Activated CD4-positive, alpha-beta T cell treated with anti-CD3 and anti-CD28 coated beads for 36 hours (primary cell): ENCODE measurements at regions not wholly inside any gene's neighbourhood (a gene's known extent, or its start where the extent isn't known, plus 50 kb on each side); places are given as distances from the start of the nearest gene placed in this dataset.

Experiments used
- ATAC-seq: fragments of 200-7000 bp; cut with Tn5 transposase; one replicate; pipeline ENCODE4 v1.10.0; 2021; ENCODE audit warnings: mild to moderate bottlenecking, moderate library complexity
- CTCF ChIA-PET: fragments of 350-600 bp; sonication (Branson Sonifier 250); formaldehyde crosslinking; loops from one replicate; lab custom pipeline; 2021; ENCODE audit warnings: antibody characterized with exemption; lab: Charles Lee
- POLR2A ChIA-PET: fragments of 350-600 bp; sonication (Branson Sonifier 250); formaldehyde crosslinking; loops from one replicate; lab custom pipeline; 2021; ENCODE audit warnings: antibody characterized with exemption, inconsistent platforms; lab: Charles Lee
- DNase-seq: peaks from one replicate; pipeline ENCODE4 v3.0.0-alpha.2; 2020
- H3K27ac Mint-ChIP-seq: one replicate; pipeline ENCODE4 v1.8.0; 2021; ENCODE audit warnings: mixed read lengths
- H3K27me3 Mint-ChIP-seq: one replicate; pipeline ENCODE4 v1.8.0; 2021; ENCODE audit warnings: mixed read lengths
- H3K36me3 Mint-ChIP-seq: one replicate; pipeline ENCODE4 v1.8.0; 2021; ENCODE audit warnings: low read depth, mixed read lengths
- H3K4me1 Mint-ChIP-seq: one replicate; pipeline ENCODE4 v1.8.0; 2021; ENCODE audit warnings: mixed read lengths
- H3K4me3 Mint-ChIP-seq: one replicate; pipeline ENCODE4 v1.8.0; 2021; ENCODE audit warnings: mild to moderate bottlenecking, moderate library complexity, mixed read lengths
- H3K9me3 Mint-ChIP-seq: one replicate; pipeline ENCODE4 v1.8.0; 2021; ENCODE audit warnings: low read depth, mixed read lengths
- intact Hi-C, 2 experiments: fragments of 100-400 bp; cut with DNase I in 1 of 2; cut with micrococcal nuclease in 1 of 2; formaldehyde crosslinking; loops; one replicate each; pipeline versions ENCODE4 v1.14.2 to v1.15.1; 2022 to 2024; cut with DNase I, micrococcal nuclease

DNA sequence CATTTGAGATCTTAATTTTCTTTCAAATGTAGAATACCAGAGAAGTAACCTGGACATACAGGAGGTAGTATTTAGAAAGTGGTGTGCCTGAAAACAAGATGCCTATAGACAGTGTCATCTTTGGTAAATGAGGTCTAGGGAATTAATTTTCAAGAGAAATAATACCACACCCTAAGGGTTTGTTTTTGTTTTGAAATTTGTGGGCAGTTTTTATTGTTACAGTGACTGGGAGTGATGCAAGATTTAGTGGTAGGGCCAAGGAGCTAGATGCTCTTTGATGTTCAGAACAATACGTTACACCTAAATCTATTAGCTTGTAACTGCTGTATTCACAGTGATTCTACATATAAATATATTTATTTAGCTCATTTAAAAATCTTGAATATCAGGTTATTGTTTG, 856.5 kb upstream of the MAP3K7 start:
- no peak for DNase-seq

DNA sequence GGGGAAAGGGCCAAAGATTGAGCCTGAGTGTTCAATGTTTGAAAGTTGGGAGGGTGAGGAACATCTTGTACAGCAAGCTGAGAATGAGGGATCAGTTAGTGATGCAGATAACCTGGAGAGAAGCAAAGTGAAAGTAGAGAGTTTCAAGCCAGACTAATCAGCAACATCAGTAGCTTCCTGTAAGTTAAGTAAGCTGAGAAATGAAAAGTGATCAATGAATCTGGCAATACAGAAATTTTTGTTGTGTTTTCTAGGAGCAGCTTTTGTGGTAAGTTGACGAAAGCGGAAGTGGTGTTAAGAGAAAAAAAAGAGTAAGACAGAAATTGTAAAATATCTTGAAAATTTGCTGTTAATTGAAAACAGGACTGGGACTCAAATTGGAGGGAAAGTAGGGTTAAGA, 855.5 kb upstream of the MAP3K7 start:
- intact Hi-C loops, result no loop called here
- ChIA-PET CTCF (interaction anchor here (0.6 kb wide), 1 partner anchor 983 kb away, joined by 3 read pairs; no protein-coding TSS in a partner anchor), POLR2A (no interaction called here)
- DNase-seq (no peak), ATAC-seq (no peak)
- no peaks in the 10 kb centered on the region for H3K27me3 Mint-ChIP-seq
- H3K4me1 Mint-ChIP-seq, result no peaks in the 10 kb centered on the region
- H3K27ac Mint-ChIP-seq, result no peak overlapping the region
- no peaks in the 10 kb centered on the region for H3K36me3 Mint-ChIP-seq
- no peaks in the 10 kb centered on the region for H3K9me3 Mint-ChIP-seq
- H3K4me3 Mint-ChIP-seq, result no peak overlapping the region

More for the DNA sequence above, 856.5 kb upstream of the MAP3K7 start:
- ChIA-PET CTCF (no interaction called here), POLR2A (no interaction called here)
- Mint-ChIP-seq H3K27ac (no peak overlapping the region), H3K9me3 (no peaks in the 10 kb centered on the region), H3K4me1 (no peaks in the 10 kb centered on the region), H3K4me3 (no peak overlapping the region), H3K36me3 (no peaks in the 10 kb centered on the region), H3K27me3 (no peaks in the 10 kb centered on the region)
- intact Hi-C loops, result no loop called here
- ATAC-seq, result no peak

DNA sequence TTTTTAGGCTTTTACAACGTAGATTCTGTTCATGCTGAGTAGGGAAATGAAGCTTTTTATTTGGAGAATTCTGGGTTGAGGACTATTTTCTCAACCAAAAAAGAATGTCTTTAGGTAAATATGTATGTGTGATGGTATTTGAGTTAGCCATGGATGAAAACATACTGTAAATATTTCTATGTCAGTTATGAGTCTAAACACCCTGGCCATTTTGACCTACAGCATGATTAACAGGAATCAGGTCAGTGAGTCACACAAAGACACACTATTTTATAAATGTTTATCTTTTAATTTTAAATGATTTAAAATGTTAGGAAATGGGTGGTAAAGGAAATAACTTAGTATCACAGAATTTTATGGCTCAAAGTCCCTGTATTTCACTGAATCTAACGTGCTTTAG, 851.7 kb upstream of the MAP3K7 start:
- Mint-ChIP-seq H3K4me1 (no peaks in the 10 kb centered on the region), H3K36me3 (no peaks in the 10 kb centered on the region), H3K27me3 (no peaks in the 10 kb centered on the region), H3K4me3 (no peak overlapping the region), H3K9me3 (no peaks in the 10 kb centered on the region), H3K27ac (no peak overlapping the region)
- DNase-seq, result no peak
- ATAC-seq, result no peak
- ChIA-PET POLR2A (no interaction called here), CTCF (no interaction called here)
- intact Hi-C loops, result no loop called here

- H3K4me3 Mint-ChIP-seq, result no peak overlapping the region
- intact Hi-C loops, result no loop called here
- H3K4me1 Mint-ChIP-seq, result no peaks in the 10 kb centered on the region
- POLR2A ChIA-PET, result no interaction called here
- DNase-seq (no peak), ATAC-seq (no peak)
- H3K27me3 Mint-ChIP-seq, result no peaks in the 10 kb centered on the region
- no peaks in the 10 kb centered on the region for H3K9me3 Mint-ChIP-seq
- CTCF ChIA-PET, result no interaction called here
- no peak overlapping the region for H3K27ac Mint-ChIP-seq
- H3K36me3 Mint-ChIP-seq, result no peaks in the 10 kb centered on the region
Observed at GRCh38 chr6:91437315-91437729, 850.5 kb upstream of the MAP3K7 start.

GRCh38 chr6:91436448-91436847, 849.6 kb upstream of the MAP3K7 start:
- ATAC-seq (no peak), DNase-seq (no peak)
- Mint-ChIP-seq H3K4me1 (no peaks in the 10 kb centered on the region), H3K9me3 (no peaks in the 10 kb centered on the region), H3K36me3 (no peaks in the 10 kb centered on the region), H3K27ac (no peak overlapping the region), H3K4me3 (no peak overlapping the region), H3K27me3 (no peaks in the 10 kb centered on the region)
- ChIA-PET CTCF (no interaction called here), POLR2A (no interaction called here)
- intact Hi-C loops, result no loop called here

GRCh38 chr6:91435630-91436029, 848.8 kb upstream of the MAP3K7 start:
- Mint-ChIP-seq H3K9me3 (no peaks in the 10 kb centered on the region), H3K36me3 (no peaks in the 10 kb centered on the region), H3K27me3 (no peaks in the 10 kb centered on the region), H3K27ac (no peak overlapping the region), H3K4me1 (no peaks in the 10 kb centered on the region), H3K4me3 (no peak overlapping the region)
- ATAC-seq (no peak), DNase-seq (no peak)
- intact Hi-C loops, result no loop called here
- CTCF ChIA-PET, result no interaction called here
- POLR2A ChIA-PET, result no interaction called here

DNA sequence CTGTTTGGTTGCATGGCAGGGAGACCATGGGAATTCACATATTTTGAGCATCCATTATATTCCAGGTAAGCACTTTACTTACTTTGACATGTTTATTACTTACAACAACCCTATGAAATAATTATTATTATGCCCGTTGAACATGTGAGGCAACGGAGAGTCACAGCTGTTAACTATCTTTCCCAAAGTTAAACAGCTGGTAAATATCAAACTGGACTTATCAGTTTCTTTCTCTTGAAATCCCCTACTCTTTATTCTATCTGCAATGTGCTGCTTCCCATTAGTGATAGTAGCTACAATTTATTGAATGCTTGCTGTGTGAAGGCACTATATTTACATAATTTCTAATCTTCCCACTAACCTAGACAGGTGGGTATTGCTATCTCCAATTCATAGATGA, 847.7 kb upstream of the MAP3K7 start:
- no peak for ATAC-seq
- no peak overlapping the region for H3K27ac Mint-ChIP-seq
- H3K4me3 Mint-ChIP-seq, result no peak overlapping the region
- ChIA-PET POLR2A (no interaction called here), CTCF (no interaction called here)
- no peaks in the 10 kb centered on the region for H3K36me3 Mint-ChIP-seq
- H3K27me3 Mint-ChIP-seq, result no peaks in the 10 kb centered on the region
- intact Hi-C loops, result no loop called here
- no peaks in the 10 kb centered on the region for H3K9me3 Mint-ChIP-seq
- no peaks in the 10 kb centered on the region for H3K4me1 Mint-ChIP-seq
- DNase-seq, result no peak

GRCh38 chr6:91433660-91434534, 847.0 kb upstream of the MAP3K7 start:
- Mint-ChIP-seq H3K4me3 (no peak overlapping the region), H3K27me3 (no peaks in the 10 kb centered on the region), H3K27ac (no peak overlapping the region), H3K36me3 (no peaks in the 10 kb centered on the region), H3K9me3 (no peaks in the 10 kb centered on the region), H3K4me1 (no peaks in the 10 kb centered on the region)
- intact Hi-C loops, result no loop called here
- ChIA-PET CTCF (no interaction called here), POLR2A (no interaction called here)
- DNase-seq (no peak), ATAC-seq (no peak)

- DNase-seq (no peak), ATAC-seq (no peak)
- intact Hi-C loops, result no loop called here
- no peaks in the 10 kb centered on the region for H3K4me1 Mint-ChIP-seq
- no peak overlapping the region for H3K4me3 Mint-ChIP-seq
- no peaks in the 10 kb centered on the region for H3K36me3 Mint-ChIP-seq
- H3K9me3 Mint-ChIP-seq, result peaks cover 2% of the 10 kb centered on the region
- no peaks in the 10 kb centered on the region for H3K27me3 Mint-ChIP-seq
- CTCF ChIA-PET, result interaction anchor here (0.6 kb wide), 1 partner anchor 69 kb away, joined by 3 read pairs; no protein-coding TSS in a partner anchor
- POLR2A ChIA-PET, result no interaction called here
- H3K27ac Mint-ChIP-seq, result no peak overlapping the region
Observed at GRCh38 chr6:91428953-91429560, 842.2 kb upstream of the MAP3K7 start.

GRCh38 chr6:91428296-91428695, 841.4 kb upstream of the MAP3K7 start:
- no peak for DNase-seq
- ATAC-seq, result no peak
- no peak overlapping the region for H3K27ac Mint-ChIP-seq
- no peaks in the 10 kb centered on the region for H3K27me3 Mint-ChIP-seq
- POLR2A ChIA-PET, result no interaction called here
- CTCF ChIA-PET, result no interaction called here
- intact Hi-C loops, result no loop called here
- H3K9me3 Mint-ChIP-seq, result peaks cover 3% of the 10 kb centered on the region
- no peaks in the 10 kb centered on the region for H3K36me3 Mint-ChIP-seq
- H3K4me1 Mint-ChIP-seq, result no peaks in the 10 kb centered on the region
- H3K4me3 Mint-ChIP-seq, result no peak overlapping the region

DNA sequence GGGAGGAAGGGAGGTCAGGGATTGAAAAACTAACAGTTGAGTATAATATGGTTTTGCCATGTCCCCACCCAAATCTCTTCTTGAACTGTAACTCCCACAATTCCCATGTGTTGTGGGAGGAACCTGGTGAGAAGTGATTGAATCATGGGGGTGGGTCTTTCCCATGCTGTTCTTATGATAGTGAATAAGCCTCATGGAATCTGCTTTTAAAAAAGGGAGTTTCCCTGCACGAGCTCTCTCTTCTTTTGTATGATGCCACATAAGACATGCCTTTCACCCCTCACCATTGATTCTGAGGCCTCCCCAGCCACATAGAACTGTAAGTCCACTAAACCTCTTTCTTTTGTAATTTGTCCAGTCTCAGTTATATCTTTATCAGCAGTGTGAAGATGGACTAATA, 833.4 kb upstream of the MAP3K7 start:
- ChIA-PET CTCF (interaction anchor here (0.7 kb wide), 1 partner anchor 670 kb away, joined by 3 read pairs; no protein-coding TSS in a partner anchor), POLR2A (no interaction called here)
- H3K9me3 Mint-ChIP-seq, result peaks cover 12% of the 10 kb centered on the region
- intact Hi-C loops, result no loop called here
- H3K36me3 Mint-ChIP-seq, result no peaks in the 10 kb centered on the region
- no peak overlapping the region for H3K27ac Mint-ChIP-seq
- DNase-seq, result no peak
- H3K4me1 Mint-ChIP-seq, result no peaks in the 10 kb centered on the region
- H3K27me3 Mint-ChIP-seq, result no peaks in the 10 kb centered on the region
- no peak overlapping the region for H3K4me3 Mint-ChIP-seq
- no peak for ATAC-seq

DNA sequence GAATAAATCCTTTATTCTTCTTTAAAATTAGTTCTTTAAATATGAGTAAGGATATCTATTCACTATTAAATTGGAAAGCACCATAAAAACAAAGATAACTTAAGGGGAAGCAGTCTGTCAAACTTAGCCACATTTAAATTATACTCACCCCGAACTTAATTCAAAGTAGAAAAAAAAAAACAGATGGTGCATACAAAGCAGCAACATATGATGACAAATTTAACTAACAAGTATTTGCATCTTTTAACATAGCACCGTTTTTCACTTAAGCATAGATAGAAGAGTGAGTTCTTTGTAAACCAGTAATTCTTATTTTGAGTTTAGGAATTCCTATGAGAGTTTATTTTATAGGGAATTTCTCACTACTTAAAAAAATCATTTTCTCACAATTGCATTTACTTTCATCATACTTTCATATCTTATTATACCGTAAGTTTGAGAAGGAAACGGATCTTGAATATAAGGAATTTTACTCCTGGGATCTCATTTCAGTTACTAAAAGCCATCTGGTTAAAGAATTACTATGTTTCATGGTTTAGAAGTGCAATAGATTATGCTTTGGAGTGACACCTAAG, 828.2 kb upstream of the MAP3K7 start:
- ATAC-seq (no peak), DNase-seq (no peak)
- peaks cover 7% of the 10 kb centered on the region for H3K9me3 Mint-ChIP-seq
- intact Hi-C loops, result no loop called here
- H3K36me3 Mint-ChIP-seq, result no peaks in the 10 kb centered on the region
- no peak overlapping the region for H3K27ac Mint-ChIP-seq
- ChIA-PET POLR2A (no interaction called here), CTCF (no interaction called here)
- no peak overlapping the region for H3K4me3 Mint-ChIP-seq
- no peaks in the 10 kb centered on the region for H3K4me1 Mint-ChIP-seq
- no peaks in the 10 kb centered on the region for H3K27me3 Mint-ChIP-seq
